ENCODE measurements at regions not wholly inside any gene's neighbourhood (a gene's known extent, or its start where the extent isn't known, plus 50 kb on each side); places are given as distances from the start of the nearest gene placed in this dataset.

- H3K18ac ChIP-seq (ENCODE audit: extremely low read depth, low read length), result no peak overlapping the region
- TF ChIP-seq BRCA1 (IDR thresholded peaks at IDR 0.05; ENCODE audit: low read depth, low read length) (no peak), HDAC2 (IDR thresholded peaks at IDR 0.05; ENCODE audit: borderline replicate concordance in 1 of 2, low read depth in 2 of 2, low read length in 2 of 2) (no peak; a peak in 1 of 4 replicates), MAX (IDR thresholded peaks at IDR 0.05) (no peak), SAP30 (IDR thresholded peaks at IDR 0.05; ENCODE audit: insufficient read depth, insufficient replicate concordance, low read length) (no peak), GABPA (IDR thresholded peaks at IDR 0.05; ENCODE audit: borderline replicate concordance, insufficient read depth, low read length) (no peak), SP2 (IDR thresholded peaks at IDR 0.05; ENCODE audit: low read length) (no peak), HDAC6 (IDR thresholded peaks at IDR 0.05; ENCODE audit: low read depth, low read length) (no peak), NANOG (IDR thresholded peaks at IDR 0.05; ENCODE audit: insufficient read depth, low read depth, low read length, poor library complexity, severe bottlenecking) (peak; percentile 26)
- H2BK12ac ChIP-seq (ENCODE audit: low read depth, low read length), result no peak overlapping the region
- H4K5ac ChIP-seq (ENCODE audit: insufficient read length, low read depth, low read length), result no peak overlapping the region
- 90% methylated on average over 1 of the region's 1 CpG; no CpG with 5 or more reads in 1 of the 2 experiments for WGBS, 2 experiments (ENCODE audit: extremely low coverage in 1 of 2, insufficient coverage in 1 of 2, insufficient read length in 1 of 2, insufficient replicate concordance in 2 of 2, low coverage in 1 of 2, low lambda C conversion rate in 2 of 2, missing lambda C conversion rate in 1 of 2)
- no peak overlapping the region for H2BK5ac ChIP-seq (ENCODE audit: low read depth, low read length)
- no peaks in the 10 kb centered on the region for H3K36me3 ChIP-seq (ENCODE audit: control insufficient read depth in 2 of 4, insufficient read depth in 4 of 4, low read length in 3 of 4)
- H3K56ac ChIP-seq (replicated peaks; ENCODE audit: insufficient read length, low read depth, low read length), result no peak overlapping the region
- H3K4me2 ChIP-seq (ENCODE audit: insufficient read depth in 1 of 2, low read depth in 2 of 2, low read length in 2 of 2), result peak overlapping the region in 1 of 2 experiments; percentile 29; a peak in 2 of 4 replicates
- H3K9ac ChIP-seq (replicated peaks in 1 of 4; ENCODE audit: extremely low read depth in 1 of 4, low read depth in 3 of 4, low read length in 3 of 4), result no peak overlapping the region
- no peaks in the 10 kb centered on the region for H3K27me3 ChIP-seq (replicated peaks in 1 of 4; ENCODE audit: control insufficient read depth in 3 of 4, extremely low read depth in 1 of 4, insufficient read depth in 3 of 4, low read length in 3 of 4)
- H2BK20ac ChIP-seq (ENCODE audit: low read length), result no peak overlapping the region
- no peak overlapping the region for H4K91ac ChIP-seq (replicated peaks; ENCODE audit: insufficient read length, low read length)
- H3K4me1 ChIP-seq (replicated peaks in 1 of 4; ENCODE audit: control insufficient read depth in 3 of 4, insufficient read depth in 4 of 4, low read length in 3 of 4), result peaks cover 0 to 4% (median 3%) of the 10 kb centered on the region in 4 experiments; a peak in 2 of 7 replicates
- no peak overlapping the region for H2BK120ac ChIP-seq (replicated peaks; ENCODE audit: low read depth, low read length)
- no peak overlapping the region for H3K27ac ChIP-seq (ENCODE audit: low read depth, low read length)
- no peaks in the 10 kb centered on the region for H3K79me2 ChIP-seq (ENCODE audit: control insufficient read depth in 1 of 2, insufficient read depth in 2 of 2, low read length in 2 of 2)
- H3K23ac ChIP-seq (ENCODE audit: insufficient read length), result no peak overlapping the region
- no peak overlapping the region for H3K4ac ChIP-seq (replicated peaks; ENCODE audit: insufficient read length, low read depth, low read length)
- H3K9me3 ChIP-seq (ENCODE audit: insufficient read depth in 2 of 2, low read depth in 1 of 2, low read length in 1 of 2), result no peaks in the 10 kb centered on the region
- no peak overlapping the region for H3K14ac ChIP-seq (ENCODE audit: insufficient read length)
- no peak overlapping the region for H3K4me3 ChIP-seq (ENCODE audit: extremely low read depth in 1 of 4, insufficient read depth in 2 of 4, low read depth in 3 of 4, low read length in 4 of 4)
- no peaks in the 10 kb centered on the region for H4K20me1 ChIP-seq (replicated peaks in 1 of 2; ENCODE audit: control insufficient read depth in 1 of 2, insufficient read depth in 2 of 2, low read length in 2 of 2)
- FAIRE-seq (peak; percentile 13), DNase-seq (ENCODE audit: low read depth in 1 of 2, low spot score in 2 of 2) (no peak)
- H3K79me1 ChIP-seq (ENCODE audit: low read depth, low read length), result no peaks in the 10 kb centered on the region
- H2BK15ac ChIP-seq (ENCODE audit: low read length), result no peak overlapping the region
- H3K23me2 ChIP-seq (ENCODE audit: low read depth, low read length), result no peaks in the 10 kb centered on the region
- ChIA-PET POLR2A (ENCODE audit: partially characterized antibody) (no interaction called here), CTCF (ENCODE audit: partially characterized antibody) (interaction anchor here (0.6 kb wide), 1 partner anchor 939 kb away, joined by 3 read pairs; no protein-coding TSS in a partner anchor)
- no peak overlapping the region for H2AK5ac ChIP-seq (ENCODE audit: low read depth, low read length)
- H2AFZ ChIP-seq (ENCODE audit: low read length), result no peak overlapping the region
- no peak overlapping the region for H4K8ac ChIP-seq (ENCODE audit: extremely low read depth, insufficient read depth, low read length)
Observed at GRCh38 chr6:114936080-114936479, 593.3 kb upstream of the HS3ST5 start.
